Neural cell (in vitro differentiated cells): ENCODE measurements at regions not wholly inside any gene's neighbourhood (a gene's known extent, or its start where the extent isn't known, plus 50 kb on each side); places are given as distances from the start of the nearest gene placed in this dataset.

ENCODE experiments used
- REST ChIP-seq: IDR thresholded peaks from 2 replicates; pipeline ENCODE4 v1.6.1; 2012; ENCODE audit warnings: borderline replicate concordance
- TF ChIP-seq, protein P1 (sequence below): fragments of 450-650 bp; IDR thresholded peaks from 2 replicates; pipeline ENCODE4 v1.5.1; 2014; ENCODE audit warnings: antibody characterized with exemption, mild to moderate bottlenecking, moderate library complexity; ENCODE audit not compliant: poor library complexity, severe bottlenecking

- TF ChIP-seq, protein P1, sequence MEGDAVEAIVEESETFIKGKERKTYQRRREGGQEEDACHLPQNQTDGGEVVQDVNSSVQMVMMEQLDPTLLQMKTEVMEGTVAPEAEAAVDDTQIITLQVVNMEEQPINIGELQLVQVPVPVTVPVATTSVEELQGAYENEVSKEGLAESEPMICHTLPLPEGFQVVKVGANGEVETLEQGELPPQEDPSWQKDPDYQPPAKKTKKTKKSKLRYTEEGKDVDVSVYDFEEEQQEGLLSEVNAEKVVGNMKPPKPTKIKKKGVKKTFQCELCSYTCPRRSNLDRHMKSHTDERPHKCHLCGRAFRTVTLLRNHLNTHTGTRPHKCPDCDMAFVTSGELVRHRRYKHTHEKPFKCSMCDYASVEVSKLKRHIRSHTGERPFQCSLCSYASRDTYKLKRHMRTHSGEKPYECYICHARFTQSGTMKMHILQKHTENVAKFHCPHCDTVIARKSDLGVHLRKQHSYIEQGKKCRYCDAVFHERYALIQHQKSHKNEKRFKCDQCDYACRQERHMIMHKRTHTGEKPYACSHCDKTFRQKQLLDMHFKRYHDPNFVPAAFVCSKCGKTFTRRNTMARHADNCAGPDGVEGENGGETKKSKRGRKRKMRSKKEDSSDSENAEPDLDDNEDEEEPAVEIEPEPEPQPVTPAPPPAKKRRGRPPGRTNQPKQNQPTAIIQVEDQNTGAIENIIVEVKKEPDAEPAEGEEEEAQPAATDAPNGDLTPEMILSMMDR: no peak
- TF ChIP-seq REST: no peak
These were observed 74.1 kb upstream of the ELL2 start for GRCh38 chr5:96035796-96036195.
